Esophagus (tissue), 2 donors: ENCODE measurements at regions not wholly inside any gene's neighbourhood (a gene's known extent, or its start where the extent isn't known, plus 50 kb on each side); places are given as distances from the start of the nearest gene placed in this dataset.

ENCODE experiments used
- H3K27ac ChIP-seq, 2 donors: one replicate each; pipeline ENCODE4 v1.5.1; 2013; ENCODE audit warnings: low read depth in 2 of 2, mild to moderate bottlenecking in 2 of 2, inconsistent platforms in 1 of 2, low read length in 1 of 2, moderate library complexity in 1 of 2
- H3K27me3 ChIP-seq, 2 donors: one replicate each; pipeline ENCODE4 v1.6.1; 2013; ENCODE audit warnings: low read length in 2 of 2, control low read depth in 1 of 2, mild to moderate bottlenecking in 1 of 2; ENCODE audit not compliant: insufficient read depth in 2 of 2, control insufficient read depth in 1 of 2
- H3K36me3 ChIP-seq, 2 donors: one replicate each; pipeline ENCODE4 v1.6.1; 2013; ENCODE audit warnings: low read length in 1 of 2; ENCODE audit not compliant: control insufficient read depth in 2 of 2, insufficient read depth in 2 of 2
- H3K4me1 ChIP-seq, 2 donors: one replicate each; pipeline ENCODE4 v1.6.1; 2013; ENCODE audit warnings: low read length in 1 of 2; ENCODE audit not compliant: control insufficient read depth in 2 of 2, insufficient read depth in 2 of 2
- H3K4me3 ChIP-seq, 2 donors: one replicate each; pipeline ENCODE4 v1.5.1; 2013; ENCODE audit warnings: low read length in 2 of 2, mild to moderate bottlenecking in 2 of 2, low read depth in 1 of 2, moderate library complexity in 1 of 2
- H3K9me3 ChIP-seq, 2 donors: one replicate each; pipeline ENCODE4 v1.6.1; 2013; ENCODE audit warnings: mild to moderate bottlenecking in 2 of 2, low read depth in 1 of 2, low read length in 1 of 2, moderate library complexity in 1 of 2; ENCODE audit not compliant: control insufficient read depth in 2 of 2, insufficient read depth in 1 of 2
- WGBS, 2 donors: extraction: QIAGEN DNeasy Blood & Tissue Kit; methylation state at CpG; one replicate each; pipeline ENCODE4 v1.1.7; 2013; 5-methylcytosine and 5-hydroxymethylcytosine counted together
- donor health status: healthy with polysubstance abuse.
- donor health status: Bipolar disorder and iron deficiency.

DNA sequence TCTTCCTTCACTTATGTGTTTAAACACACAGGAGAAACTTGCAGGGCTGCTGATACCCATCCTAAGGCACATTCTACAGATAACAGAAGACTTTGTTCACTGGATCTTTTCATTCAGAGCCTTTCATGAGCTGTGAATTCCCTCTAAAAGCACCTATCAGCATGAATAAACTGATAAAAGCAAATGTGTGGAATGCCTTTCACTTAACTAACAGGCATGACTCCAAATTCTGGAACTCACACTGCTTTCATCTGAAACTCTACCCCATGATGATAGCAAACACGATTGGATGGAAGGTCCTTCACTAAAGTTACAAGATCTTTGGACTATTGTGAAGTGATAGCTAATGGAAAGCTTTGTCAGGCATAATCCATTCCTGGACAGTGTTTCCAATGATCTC, 457.3 kb downstream of the EFNB2 start:
- WGBS, 2 donors = 41 to 63% methylated on average over 1 of the region's 1 CpG
- Histone ChIP-seq H3K36me3 (no peaks in the 10 kb centered on the region), H3K4me1 (no peaks in the 10 kb centered on the region), H3K27me3 (no peaks in the 10 kb centered on the region), H3K9me3 (peaks cover 0 to 2% of the 10 kb centered on the region in 2 donors), H3K27ac (no peak overlapping the region), H3K4me3 (no peak overlapping the region)

DNA sequence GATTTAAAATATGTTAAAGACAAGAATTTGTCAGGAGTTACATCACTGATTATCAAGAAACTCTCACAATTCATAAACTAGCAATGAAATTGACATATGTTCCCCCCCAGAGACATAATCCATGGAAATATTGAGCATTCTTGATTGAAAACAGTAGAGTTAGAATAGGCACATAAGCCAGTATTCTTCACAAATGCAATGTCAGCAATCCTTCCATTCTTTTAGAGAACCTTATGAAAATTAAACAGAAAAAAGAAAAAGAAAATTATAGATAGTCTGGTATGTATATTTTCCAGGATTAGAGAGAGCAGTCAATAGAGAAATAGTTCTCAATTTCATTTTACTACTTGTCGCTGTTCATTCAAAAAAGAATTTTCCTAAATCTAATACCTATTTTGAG, 458.4 kb downstream of the EFNB2 start:
- 97 to 100% methylated on average over 1 of the region's 1 CpG for WGBS, 2 donors

DNA sequence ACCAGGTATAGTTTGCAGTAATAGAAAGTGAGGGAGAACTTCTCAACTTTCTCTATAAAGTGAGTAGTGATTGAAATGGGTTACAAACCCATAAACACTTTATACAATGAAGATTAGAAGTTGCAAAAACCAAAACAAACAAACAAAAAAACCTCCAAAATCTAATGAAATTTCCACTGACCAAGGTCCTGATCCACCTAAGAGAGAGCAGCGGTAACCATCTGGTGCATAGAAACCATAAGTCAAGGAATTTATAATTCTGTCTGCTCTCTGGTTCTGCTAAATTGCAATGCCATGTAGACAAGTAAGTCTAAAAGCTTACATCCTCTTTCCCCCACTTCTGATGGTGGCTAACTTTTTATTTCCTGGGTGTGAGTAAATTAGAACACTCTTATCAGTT, 463.4 kb downstream of the EFNB2 start:
- H3K4me1 ChIP-seq = no peaks in the 10 kb centered on the region
- no peak overlapping the region for H3K27ac ChIP-seq
- H3K27me3 ChIP-seq = no peaks in the 10 kb centered on the region
- 97 to 100% methylated on average over 1 of the region's 1 CpG for WGBS, 2 donors
- H3K36me3 ChIP-seq = no peaks in the 10 kb centered on the region
- H3K4me3 ChIP-seq = no peak overlapping the region
- no peaks in the 10 kb centered on the region for H3K9me3 ChIP-seq

More for the DNA sequence above, 458.4 kb downstream of the EFNB2 start:
- Histone ChIP-seq H3K4me1 (no peaks in the 10 kb centered on the region), H3K4me3 (no peak overlapping the region), H3K27ac (no peak overlapping the region), H3K27me3 (no peaks in the 10 kb centered on the region), H3K9me3 (peaks cover 0 to 2% of the 10 kb centered on the region in 2 donors), H3K36me3 (no peaks in the 10 kb centered on the region)

GRCh38 chr13:106063591-106064313, 471.7 kb downstream of the EFNB2 start:
- Histone ChIP-seq H3K4me1 (no peaks in the 10 kb centered on the region), H3K27me3 (no peaks in the 10 kb centered on the region), H3K9me3 (no peaks in the 10 kb centered on the region), H3K4me3 (no peak overlapping the region), H3K27ac (no peak overlapping the region), H3K36me3 (no peaks in the 10 kb centered on the region)
- WGBS, 2 donors = 73 to 79% methylated on average over 8 of the region's 8 CpGs

DNA sequence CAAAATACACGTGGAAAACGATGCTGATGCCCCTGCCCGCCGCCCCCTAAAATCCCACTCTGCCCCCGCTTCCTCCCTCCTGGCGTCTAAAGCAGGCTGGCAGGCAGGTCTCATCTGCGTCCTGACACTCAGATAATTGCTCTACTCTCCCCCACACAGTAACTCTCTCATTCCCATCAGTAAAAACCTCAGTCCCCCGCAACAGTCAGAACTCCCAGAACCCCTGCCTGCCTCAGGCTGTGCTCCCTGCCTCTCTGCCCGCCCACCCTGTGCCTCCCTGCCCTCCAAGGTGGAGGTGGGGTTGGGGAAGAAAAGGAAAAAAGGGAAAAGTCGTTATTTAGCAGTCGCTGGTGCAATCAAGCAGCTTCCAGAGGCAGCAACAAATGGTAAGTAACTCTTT, 473.7 kb downstream of the EFNB2 start:
- Histone ChIP-seq H3K4me1 (no peaks in the 10 kb centered on the region), H3K27ac (no peak overlapping the region), H3K4me3 (no peak overlapping the region), H3K27me3 (peaks cover 0 to 2% of the 10 kb centered on the region in 2 donors), H3K9me3 (no peaks in the 10 kb centered on the region), H3K36me3 (no peaks in the 10 kb centered on the region)
- 81 to 84% methylated on average over 11 of the region's 11 CpGs for WGBS, 2 donors

DNA sequence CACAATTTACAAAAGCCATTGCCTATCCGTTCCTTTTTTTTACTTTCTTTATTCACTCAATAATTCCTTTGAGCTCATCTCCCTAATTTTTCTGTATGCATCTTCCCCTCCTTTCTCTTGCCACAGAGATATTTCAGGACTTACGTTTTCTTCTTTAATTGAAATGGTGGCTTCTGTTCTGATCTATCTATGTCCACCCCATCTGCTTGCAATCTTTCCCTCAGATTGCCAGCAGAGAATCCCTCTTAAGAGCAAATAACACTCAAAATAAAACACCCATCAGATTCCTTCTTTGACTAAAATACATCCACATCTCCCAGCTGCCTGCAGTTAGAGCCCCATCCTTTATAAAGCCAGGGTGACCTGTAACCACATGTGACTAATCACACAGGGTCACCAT, 478.6 kb downstream of the EFNB2 start:
- Histone ChIP-seq H3K4me3 (no peak overlapping the region), H3K4me1 (peaks cover 0 to 2% of the 10 kb centered on the region in 2 donors), H3K36me3 (no peaks in the 10 kb centered on the region), H3K9me3 (peaks cover 0 to 2% of the 10 kb centered on the region in 2 donors), H3K27me3 (peaks cover 0 to 2% of the 10 kb centered on the region in 2 donors), H3K27ac (no peak overlapping the region)
- 84 to 89% methylated on average over 2 of the region's 2 CpGs for WGBS, 2 donors

DNA sequence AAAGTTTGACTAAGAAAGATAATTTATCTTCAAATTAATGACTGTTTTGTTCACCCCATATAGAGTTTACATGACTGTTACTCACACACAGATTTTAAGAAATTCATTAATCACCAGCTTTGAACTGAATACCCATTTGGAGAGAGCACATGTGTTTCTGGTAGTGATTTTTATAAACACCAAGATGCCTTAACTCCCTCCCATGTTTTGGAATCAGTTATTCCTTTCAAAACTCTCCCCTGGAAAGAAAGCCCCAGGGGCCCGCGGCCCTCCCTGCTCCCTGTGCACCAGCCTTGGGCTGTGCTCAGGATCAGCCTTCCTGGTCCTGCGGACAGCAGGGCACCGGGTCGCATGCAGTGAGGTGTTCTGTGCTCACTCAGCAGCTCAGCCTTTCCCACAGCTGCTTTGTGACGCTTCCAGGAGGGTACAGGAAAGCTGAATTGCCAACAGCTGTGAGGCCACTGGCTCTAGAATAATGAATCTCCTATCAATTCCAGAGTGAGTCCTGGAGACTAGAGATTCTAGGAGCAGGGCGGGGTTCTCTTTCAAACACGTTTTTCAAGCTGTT, 483.2 kb downstream of the EFNB2 start:
- no peak overlapping the region for H3K27ac ChIP-seq
- H3K9me3 ChIP-seq = peaks cover 0 to 2% of the 10 kb centered on the region in 2 donors
- H3K36me3 ChIP-seq = no peaks in the 10 kb centered on the region
- H3K4me3 ChIP-seq = no peak overlapping the region
- WGBS, 2 donors = 61 to 68% methylated on average over 8 of the region's 8 CpGs
- peaks cover 0 to 2% of the 10 kb centered on the region in 2 donors for H3K4me1 ChIP-seq
- H3K27me3 ChIP-seq = peaks cover 0 to 2% of the 10 kb centered on the region in 2 donors

DNA sequence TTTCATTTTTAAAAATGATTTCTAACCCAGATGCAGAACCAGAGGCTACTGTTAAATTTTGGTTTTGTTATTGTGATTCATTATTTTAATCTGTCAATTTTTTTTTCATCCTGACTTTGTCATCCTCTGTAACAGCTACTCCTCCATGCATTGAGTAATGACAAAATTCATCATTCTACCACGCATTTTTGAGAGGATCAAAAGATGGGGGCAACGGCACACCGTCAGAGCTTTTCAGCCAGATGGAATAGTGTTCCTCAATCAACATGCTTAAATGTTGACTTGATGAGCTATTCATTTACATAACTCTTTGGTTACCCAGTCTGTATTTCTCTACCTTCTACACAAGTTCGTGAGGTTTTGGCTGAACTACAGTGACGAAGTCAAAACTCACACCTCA, 486.3 kb downstream of the EFNB2 start:
- Histone ChIP-seq H3K27me3 (no peaks in the 10 kb centered on the region), H3K9me3 (peaks cover 0 to 2% of the 10 kb centered on the region in 2 donors), H3K36me3 (no peaks in the 10 kb centered on the region), H3K4me1 (peaks cover 0 to 2% of the 10 kb centered on the region in 2 donors), H3K4me3 (no peak overlapping the region), H3K27ac (no peak overlapping the region)
- WGBS, 2 donors = 85 to 88% methylated on average over 5 of the region's 5 CpGs

DNA sequence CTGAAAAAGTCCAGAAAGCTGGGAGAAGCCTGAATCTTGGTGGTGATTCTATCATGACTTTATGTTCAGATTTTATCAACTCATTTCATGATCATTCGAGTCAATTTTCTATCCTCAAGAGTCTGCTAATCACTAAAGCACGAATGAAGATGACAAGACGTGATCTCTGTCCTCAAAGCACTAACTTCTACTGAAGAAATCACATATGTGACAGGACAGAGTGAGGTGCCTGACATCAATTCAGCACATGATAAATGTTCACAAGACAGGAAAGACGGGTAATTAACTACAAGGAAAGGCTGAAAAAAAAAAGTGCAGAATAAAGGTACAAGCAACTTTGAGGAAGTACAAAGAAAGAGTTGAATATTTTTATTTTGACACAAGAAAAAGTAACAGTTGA, 487.1 kb downstream of the EFNB2 start:
- H3K36me3 ChIP-seq = no peaks in the 10 kb centered on the region
- peaks cover 0 to 2% of the 10 kb centered on the region in 2 donors for H3K9me3 ChIP-seq
- H3K27me3 ChIP-seq = no peaks in the 10 kb centered on the region
- peaks cover 0 to 2% of the 10 kb centered on the region in 2 donors for H3K4me1 ChIP-seq
- no peak overlapping the region for H3K4me3 ChIP-seq
- H3K27ac ChIP-seq = no peak overlapping the region
- 50 to 53% methylated on average over 4 of the region's 4 CpGs for WGBS, 2 donors

GRCh38 chr13:106047859-106048258, 487.6 kb downstream of the EFNB2 start:
- no peak overlapping the region for H3K4me3 ChIP-seq
- H3K36me3 ChIP-seq = no peaks in the 10 kb centered on the region
- 90 to 96% methylated on average over 1 of the region's 1 CpG for WGBS, 2 donors
- H3K4me1 ChIP-seq = peaks cover 0 to 2% of the 10 kb centered on the region in 2 donors
- no peak overlapping the region for H3K27ac ChIP-seq
- peaks cover 0 to 2% of the 10 kb centered on the region in 2 donors for H3K9me3 ChIP-seq
- H3K27me3 ChIP-seq = no peaks in the 10 kb centered on the region
